HG02642 (cell line): ENCODE measurements at regions not wholly inside any gene's neighbourhood (a gene's known extent, or its start where the extent isn't known, plus 50 kb on each side); places are given as distances from the start of the nearest gene placed in this dataset.

Source experiments
- ATAC-seq: cut with Tn5 transposase; IDR thresholded peaks from one replicate; pipeline ENCODE4 v1.9.1; 2021; ENCODE audit warnings: mild to moderate bottlenecking; ENCODE audit not compliant: unreplicated experiment, poor library complexity

DNA sequence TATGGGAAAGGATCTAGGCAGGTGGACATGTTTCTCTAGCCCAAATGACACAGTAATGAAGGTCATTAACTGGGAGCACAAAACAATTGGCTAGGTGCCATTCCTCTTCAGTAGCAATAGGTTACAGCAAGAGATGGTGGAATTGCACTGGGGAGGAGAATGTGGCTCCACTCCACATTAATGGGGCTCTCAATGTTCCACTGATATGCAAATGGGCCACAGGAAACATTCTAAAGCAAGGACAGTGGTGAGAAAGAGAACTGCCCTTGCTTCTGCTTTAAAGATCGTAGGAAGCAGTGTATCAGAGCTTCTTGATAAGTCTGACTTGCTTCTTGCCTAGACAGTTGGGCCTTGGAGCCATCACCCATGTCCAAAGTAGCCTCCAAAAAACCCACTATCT, 271.4 kb upstream of the PPP2R3A start:
- no peak for ATAC-seq

DNA sequence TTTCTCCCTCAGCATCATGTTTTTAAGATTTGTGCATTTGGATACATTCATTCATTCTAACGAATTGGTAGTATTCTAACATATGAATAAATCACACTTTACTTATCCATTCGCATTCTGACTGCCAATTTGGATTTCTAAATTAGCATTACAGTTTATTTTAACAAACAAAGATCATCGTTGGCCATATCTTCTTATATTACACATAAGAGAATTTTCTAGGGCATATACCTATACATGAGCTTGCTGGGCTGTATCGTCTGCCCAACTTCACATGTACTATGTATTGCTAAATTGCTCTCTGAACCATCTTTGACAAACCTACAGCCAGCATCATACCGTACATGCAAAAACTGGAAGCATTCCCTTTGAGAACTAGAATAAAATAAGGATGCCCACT, 265.8 kb upstream of the PPP2R3A start:
- ATAC-seq, result no peak

DNA sequence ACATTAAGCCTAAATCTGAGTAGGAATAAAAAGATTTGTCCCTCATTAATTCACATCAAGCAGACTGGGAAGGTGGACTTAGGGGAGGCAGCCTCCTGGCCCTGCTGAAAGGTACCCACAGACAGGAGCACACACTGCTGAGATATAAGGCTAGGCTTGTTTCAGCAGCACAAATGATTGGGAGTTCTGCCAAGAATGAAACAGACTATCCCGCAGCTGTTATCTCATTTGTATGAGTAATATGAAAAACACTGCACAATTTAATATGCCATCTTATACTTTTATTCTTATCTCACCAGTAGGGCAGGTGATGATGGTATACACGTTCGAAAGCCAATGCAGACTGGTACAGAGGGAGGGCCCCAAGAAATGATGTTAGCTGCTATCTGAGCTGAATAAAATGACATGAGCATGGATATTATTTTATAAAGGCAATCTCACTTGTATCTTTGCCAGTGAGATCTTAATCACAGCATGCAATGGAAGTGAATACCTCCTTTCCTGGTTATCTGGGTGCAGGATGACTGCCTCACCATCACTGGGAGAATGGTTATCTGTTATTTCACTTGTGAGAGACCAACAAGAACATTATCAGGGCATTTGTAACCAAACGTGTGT, 258.7 kb upstream of the PPP2R3A start:
- no peak for ATAC-seq

DNA sequence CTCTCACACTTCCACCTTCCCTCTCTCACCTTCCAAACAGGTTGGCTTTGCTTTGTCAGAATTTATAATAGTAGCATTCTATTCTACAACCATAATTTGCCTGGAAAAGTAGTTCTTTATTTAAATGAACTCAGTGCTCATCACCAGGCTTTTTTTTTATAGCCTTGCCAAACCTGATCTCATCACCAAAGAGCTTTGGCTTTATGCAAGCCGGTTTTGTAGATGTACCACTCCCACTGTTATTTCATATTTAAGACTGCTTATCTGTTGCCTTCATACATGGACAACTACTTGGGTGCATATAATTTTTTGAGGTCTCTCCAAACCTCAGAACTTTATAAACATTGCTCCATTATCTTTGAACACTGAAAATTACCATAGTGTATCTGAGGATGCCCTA, 246.1 kb upstream of the PPP2R3A start:
- ATAC-seq, result no peak

DNA sequence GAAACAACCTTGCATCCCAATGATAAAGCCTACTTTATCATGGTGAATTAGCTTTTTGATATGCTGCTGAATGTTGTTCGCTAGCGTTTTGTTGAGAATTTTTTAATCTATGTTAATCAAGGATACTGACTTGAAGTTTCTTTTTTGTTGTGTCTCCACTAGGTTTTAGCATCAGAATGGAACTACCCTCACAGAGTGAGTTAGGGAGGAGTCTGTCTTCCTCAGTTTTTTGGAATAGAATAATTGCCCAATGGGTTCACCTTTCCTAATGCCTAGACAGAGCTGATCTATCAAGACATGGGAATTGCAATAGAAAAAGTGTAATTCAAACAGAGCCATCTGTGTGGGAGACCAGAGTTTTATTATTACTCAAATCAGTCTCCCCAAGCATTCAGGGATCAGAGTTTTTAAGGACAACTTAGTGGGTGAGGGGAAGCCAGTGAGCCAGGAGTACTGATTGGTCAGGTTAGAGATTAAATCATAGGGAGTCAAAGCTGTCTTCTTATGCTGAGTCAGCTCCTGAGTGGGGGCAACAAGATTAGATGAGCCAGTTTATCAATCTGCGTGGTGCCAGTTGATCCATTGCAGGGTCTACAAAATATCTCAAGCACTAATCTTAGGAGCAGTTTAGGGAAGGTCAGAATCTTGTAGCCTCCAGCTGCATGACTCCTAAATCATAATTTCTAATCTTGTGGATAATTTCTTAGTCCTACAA, 237.4 kb upstream of the PPP2R3A start:
- no peak for ATAC-seq

DNA sequence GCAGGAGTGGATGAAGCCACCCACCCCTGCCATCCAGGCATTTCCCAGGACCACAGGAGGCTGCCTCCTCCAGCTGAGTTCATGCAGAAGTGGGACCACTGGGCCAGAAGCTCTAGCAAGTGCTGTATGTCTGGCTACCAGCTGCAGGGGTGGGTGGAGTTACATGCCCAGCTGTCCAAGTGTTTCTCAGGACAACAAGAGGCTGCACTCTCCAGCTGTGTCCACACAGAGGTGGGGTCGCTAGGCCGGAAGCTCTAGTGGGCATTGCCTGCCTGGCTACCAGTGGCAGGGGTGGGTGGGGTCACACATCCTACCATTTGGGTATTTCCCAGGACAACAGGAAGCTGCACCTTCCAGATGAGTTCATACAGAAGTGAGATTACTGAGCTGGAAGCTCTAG, 234.0 kb upstream of the PPP2R3A start:
- ATAC-seq, result no peak

DNA sequence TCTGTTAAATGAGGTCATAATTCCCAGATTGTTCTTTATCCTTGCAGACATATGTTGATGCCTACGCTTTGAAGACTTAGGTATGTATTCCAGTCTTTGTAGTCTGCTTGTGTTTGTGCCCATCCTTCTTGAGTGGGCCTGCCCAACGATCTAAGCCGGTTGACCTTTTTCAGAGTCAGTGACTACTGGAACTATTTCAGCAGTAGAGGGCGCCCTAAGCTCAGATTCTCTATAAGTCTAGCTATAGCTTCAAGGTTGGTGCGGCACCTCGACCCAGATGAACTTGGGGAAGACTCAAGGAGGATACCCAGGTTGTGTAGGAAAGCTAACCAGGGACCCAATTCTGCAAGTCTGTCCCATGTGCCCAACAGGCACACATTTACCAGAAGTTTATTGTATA, 228.8 kb upstream of the PPP2R3A start:
- no peak for ATAC-seq

DNA sequence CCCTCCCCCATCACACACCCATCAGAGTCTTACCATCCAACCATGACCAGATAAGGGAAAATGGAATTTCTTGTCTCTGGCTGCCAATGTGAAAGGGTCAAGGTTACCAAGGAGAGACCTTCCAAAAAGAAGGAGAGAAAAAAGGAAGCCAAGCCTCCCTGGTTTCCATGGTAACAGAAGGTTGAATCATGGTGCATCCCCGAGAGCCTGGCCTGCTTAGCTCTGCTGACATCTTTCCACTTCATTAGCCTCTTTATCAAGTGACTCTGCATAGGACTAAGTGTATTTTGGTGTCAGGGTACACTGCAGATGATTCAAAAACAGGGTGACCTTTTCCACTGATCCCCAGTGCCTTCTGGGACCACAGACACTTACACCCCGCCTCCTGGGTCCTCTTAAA, 225.7 kb upstream of the PPP2R3A start:
- ATAC-seq, result no peak

DNA sequence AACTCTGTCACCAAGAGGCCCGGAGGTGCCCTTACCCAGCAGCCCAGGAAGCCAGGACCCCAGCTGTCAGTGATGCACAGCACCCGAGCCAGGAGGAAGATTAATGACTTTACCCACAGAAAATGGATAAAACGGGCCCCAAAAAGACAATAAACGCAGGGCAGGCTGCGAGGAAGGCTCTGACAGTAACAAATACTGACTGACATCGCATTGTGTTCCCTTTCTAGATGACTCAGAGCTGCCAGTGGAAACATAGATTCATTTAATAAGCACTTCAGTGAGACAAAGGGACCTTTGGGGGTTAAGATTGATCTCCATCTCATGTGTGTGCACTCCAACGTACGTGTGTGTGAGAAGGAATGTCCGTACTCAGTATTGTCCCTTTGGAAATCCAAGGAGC, 225.3 kb upstream of the PPP2R3A start:
- ATAC-seq, result no peak

DNA sequence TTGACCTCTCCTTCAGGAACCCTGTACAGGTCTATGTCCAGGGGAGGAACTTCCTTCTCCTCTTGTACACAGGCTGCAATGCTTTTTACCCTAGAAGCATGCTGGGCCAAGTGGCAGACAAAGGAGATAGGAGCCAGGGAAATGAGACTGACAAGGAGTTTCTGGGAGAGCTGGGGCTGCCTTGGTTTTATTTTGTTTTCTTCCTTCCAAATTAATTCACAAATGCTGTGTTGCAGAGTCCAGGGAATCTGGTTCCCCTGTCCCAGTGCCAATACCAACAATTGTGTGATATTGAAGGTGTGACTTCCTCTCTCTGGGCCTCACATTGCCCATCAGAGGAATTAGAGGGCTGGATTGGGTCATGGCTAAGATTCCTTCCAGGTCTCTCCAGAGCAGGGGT, 224.8 kb upstream of the PPP2R3A start:
- ATAC-seq, result no peak

DNA sequence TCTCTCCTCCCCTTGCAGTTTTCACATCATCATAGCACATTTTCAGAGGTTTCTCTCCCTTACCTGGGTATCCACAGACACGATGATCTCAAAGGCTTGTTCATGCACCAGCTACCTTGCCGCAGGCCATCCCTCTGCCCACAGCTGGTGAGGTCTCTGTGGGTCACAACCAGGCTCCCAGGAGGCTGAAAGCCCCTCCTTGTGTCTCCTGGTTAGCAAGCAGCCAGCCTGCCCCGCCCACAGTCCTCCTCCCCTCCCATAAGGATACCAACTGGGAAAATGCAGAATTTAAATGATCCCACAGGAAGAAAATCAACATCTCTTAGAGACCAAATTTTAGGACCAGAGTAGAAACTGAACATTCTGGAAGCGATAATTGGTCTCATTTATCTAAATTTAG, 213.5 kb upstream of the PPP2R3A start:
- no peak for ATAC-seq

DNA sequence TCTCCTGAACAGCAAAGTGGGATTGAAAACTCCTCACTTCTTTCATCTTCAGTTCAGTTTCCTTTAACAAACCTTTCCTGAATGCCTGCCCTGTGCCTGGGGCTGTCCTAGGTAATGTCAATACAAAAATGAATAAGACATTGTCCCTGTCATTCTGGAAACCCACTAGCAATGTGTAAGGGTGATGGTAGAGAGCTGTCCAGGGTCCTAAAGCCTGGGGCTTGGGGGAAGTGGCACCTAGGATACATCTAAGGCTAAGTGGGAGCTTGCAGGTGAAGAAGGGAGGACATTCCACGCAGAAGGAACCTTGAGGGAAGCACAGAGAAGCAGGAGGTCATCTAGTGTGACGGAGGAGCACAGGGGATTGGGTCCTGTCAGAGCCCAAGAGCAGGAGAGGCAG, 212.7 kb upstream of the PPP2R3A start:
- no peak for ATAC-seq

DNA sequence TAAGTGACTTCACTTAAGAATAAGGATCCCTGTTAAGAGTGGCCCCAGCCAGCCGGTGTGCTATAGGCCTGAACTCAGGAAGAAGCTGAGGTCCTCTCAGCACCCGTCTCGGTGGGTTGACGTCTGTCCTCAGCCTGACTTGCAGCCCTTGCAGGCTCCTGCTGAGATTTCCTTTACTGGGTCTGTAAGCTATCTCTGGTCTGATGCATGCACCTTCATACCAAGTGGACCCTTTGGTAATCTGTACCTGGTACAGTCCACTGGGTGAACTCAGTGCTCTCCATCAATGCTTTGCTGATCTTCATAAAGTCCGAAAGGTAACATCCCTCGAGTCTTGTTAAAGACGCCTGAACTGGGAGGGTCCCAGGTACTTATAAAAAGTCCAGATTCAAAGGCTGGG, 212.0 kb upstream of the PPP2R3A start:
- ATAC-seq, result no peak

DNA sequence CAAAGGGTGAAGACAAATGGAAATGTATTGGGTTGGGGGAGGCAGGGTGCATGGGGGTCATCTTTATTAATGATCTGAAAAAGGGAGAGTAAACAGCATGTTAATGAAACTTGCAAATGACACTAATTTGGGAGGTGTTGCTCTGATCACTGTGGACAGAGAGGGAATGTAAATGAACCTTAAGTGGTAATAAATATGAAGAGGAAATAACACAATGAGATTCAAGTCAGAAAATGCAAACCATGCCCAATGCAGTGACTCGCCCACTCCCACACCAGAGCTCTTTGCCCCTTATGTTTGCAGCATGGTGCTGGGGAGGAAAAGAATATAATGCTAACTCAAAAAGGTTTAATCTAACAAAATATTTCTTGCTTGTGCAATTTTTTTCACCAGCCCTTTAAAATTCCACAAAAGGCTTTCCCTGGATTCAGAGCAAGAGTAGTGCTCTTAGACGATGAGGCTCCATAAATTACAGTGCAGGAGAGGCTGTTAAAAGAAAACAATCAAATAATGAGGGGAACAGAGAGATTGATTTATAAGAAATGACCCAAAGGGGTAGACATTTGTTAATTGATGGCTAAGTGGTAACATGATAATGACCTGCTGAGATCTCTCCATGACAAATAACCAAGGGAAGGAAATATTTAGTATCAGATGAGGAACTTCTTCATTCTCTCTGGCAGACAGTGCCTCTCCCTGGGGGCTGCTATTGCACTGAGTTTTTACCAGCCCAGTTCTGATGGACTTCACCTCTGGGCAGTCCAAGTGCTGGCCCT, 210.0 kb upstream of the PPP2R3A start:
- no peak for ATAC-seq

DNA sequence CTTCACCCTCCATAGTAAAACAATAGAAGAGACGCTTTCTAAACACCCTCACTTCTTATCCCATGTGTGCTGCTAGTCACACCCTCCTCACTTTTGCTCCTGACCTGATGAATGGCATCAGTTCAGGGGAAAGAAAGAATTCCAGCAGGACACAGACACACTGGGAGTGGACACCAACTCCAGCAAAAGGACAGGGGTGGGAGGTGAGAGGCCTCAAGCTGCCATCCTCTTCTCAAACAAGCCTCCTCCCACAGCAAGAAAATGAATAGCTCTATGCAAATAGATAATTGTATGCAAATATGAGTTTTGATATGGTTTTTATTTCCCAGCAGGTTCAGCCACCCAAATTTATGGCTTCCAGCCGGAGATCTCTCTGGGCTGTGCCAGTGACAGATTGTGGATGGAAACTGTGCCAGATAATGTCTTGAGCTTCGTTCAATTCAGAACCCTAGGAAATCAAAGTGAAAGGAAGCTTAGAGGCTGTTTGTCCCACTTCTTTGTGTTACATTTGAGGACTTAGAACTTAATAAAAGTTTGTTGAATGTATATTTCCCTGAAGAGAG, 209.3 kb upstream of the PPP2R3A start:
- ATAC-seq, result no peak

DNA sequence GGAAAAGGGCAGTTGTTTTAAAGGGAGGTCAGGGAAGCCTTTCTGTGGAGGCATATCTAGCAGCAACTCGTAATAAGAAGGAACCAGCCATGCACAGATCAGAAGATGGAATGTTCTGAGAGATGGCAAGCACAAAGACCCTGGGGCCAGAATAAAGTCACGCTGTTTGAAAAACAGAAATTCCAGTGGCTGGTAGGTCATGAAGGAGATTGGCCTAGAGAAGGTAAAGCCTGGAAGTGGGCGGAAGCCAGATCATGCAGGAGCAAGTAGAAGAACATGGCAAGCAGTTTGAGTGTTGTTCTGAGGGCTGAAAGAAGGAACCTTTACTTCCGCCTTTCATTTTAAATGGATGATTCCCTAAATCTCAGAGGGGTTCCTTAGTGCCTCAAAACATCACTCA, 208.1 kb upstream of the PPP2R3A start:
- ATAC-seq, result no peak

DNA sequence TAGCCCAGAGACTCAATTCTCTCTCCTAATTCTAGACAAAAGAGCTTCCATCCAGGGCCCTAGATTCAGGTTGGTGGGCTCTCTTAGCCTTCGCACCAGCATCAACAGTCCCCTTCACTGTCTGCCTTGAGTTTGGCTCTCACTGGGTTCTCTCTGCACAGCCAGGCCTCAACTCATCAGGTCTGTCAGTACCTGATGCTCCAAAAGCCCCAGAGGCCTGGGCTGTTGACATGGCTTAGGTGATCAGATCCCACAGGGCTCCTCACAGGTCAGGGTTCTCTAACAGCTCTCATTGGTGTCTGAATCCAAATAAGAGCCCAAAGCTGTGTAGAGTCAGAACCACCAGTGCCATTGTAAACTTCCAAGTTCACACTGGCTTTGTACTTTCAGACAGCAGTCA, 206.6 kb upstream of the PPP2R3A start:
- no peak for ATAC-seq

DNA sequence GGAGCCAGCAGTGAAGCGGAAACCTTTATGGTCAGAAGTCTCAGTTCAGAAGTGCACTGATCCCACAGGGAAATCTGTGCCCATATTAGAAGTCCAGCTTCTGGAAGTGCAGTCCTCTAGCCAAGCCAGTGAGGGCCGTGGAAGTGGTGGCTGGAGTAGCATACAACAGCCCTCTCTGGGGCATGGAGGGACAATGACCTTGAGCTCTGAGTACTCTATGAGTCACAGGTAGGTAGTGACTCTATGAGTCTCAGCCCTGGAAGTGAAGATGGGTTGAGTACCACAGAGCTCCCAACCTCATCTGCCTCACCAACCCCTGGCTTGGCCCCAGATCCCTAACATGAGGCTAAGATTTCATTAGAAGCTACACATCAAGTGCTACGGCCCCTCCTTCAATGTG, 205.9 kb upstream of the PPP2R3A start:
- ATAC-seq, result no peak

DNA sequence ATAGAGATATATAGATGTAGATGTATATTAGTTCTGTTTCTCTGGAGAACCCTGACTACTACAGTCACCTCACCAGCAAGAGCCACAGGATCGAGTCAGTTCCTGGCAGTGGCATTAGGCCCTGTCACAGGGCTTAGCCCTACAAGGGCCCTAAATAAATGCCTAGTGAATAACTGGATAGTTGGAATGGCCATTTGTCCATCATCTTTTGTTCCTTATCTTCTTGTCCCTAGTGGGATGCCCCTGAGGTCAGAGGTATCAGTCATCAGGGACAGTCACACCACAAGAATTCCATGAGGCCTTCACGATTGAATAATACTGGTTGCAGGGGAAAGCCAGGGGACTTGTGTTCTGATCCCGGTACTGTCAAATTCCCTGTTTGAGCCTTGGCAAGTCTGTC, 204.9 kb upstream of the PPP2R3A start:
- no peak for ATAC-seq

DNA sequence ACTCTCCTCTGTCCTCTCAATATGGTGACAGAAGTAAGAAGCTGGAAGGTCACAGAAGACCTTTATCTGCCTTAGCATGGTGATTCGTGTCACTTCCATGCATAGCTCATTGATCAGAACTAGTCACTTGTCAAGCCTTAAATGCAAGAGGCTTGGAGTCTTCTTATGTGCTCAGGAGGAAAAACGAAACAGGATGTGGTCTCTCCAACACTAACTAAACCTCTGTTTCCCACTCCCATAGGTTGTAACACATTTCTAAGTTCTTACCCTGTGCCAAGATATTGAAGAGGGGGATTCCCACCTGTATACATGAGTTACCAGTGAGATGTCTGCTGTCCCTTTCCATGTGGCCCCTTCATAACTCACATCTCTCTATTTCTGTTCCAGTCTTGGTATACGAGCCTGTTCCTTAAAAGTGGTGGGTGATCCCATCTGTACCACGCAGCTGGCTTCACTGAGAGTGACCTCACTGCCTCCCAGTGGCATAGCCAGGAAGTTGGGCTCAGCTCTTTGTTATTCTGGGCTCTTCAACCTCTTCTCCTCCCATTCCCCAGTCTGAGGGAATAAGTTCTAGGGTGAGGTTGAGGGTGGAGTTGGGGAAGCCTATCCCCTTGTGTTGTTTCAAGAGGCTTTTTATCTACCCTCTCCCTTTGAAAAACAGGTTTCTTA, 203.2 kb upstream of the PPP2R3A start:
- no peak for ATAC-seq

DNA sequence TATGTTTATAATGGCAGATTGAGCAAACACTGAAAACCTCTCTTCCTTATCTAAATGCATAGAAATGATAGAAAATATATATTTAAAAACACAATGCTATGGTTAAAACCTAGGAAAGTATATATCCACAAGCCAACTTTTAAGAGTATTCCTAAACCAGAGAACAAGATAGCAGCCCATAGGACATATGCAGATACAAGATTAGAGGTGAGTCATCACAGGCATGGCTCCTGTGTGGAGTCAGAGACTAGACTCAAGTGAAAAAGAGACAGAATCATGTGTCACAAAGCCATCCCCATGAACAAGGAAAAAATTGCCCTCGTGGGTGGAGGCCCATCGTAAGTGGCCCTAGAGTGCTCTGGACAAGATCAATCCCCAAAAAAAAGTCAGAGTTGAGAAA, 199.4 kb upstream of the PPP2R3A start:
- ATAC-seq, result no peak
